Activated CD4-positive, alpha-beta T cell treated with anti-CD3 and anti-CD28 coated beads for 36 hours (primary cell): ENCODE measurements at regions not wholly inside any gene's neighbourhood (a gene's known extent, or its start where the extent isn't known, plus 50 kb on each side); places are given as distances from the start of the nearest gene placed in this dataset.

Experiments
- ATAC-seq: fragments of 200-7000 bp; cut with Tn5 transposase; one replicate; pipeline ENCODE4 v1.10.0; 2021; ENCODE audit warnings: mild to moderate bottlenecking, moderate library complexity
- CTCF ChIA-PET: fragments of 350-600 bp; sonication (Branson Sonifier 250); formaldehyde crosslinking; loops from one replicate; lab custom pipeline; 2021; ENCODE audit warnings: antibody characterized with exemption; lab: Charles Lee
- POLR2A ChIA-PET: fragments of 350-600 bp; sonication (Branson Sonifier 250); formaldehyde crosslinking; loops from one replicate; lab custom pipeline; 2021; ENCODE audit warnings: antibody characterized with exemption, inconsistent platforms; lab: Charles Lee
- DNase-seq: peaks from one replicate; pipeline ENCODE4 v3.0.0-alpha.2; 2020
- H3K27ac Mint-ChIP-seq: one replicate; pipeline ENCODE4 v1.8.0; 2021; ENCODE audit warnings: mixed read lengths
- H3K27me3 Mint-ChIP-seq: one replicate; pipeline ENCODE4 v1.8.0; 2021; ENCODE audit warnings: mixed read lengths
- H3K36me3 Mint-ChIP-seq: one replicate; pipeline ENCODE4 v1.8.0; 2021; ENCODE audit warnings: low read depth, mixed read lengths
- H3K4me1 Mint-ChIP-seq: one replicate; pipeline ENCODE4 v1.8.0; 2021; ENCODE audit warnings: mixed read lengths
- H3K4me3 Mint-ChIP-seq: one replicate; pipeline ENCODE4 v1.8.0; 2021; ENCODE audit warnings: mild to moderate bottlenecking, moderate library complexity, mixed read lengths
- H3K9me3 Mint-ChIP-seq: one replicate; pipeline ENCODE4 v1.8.0; 2021; ENCODE audit warnings: low read depth, mixed read lengths
- intact Hi-C, 2 experiments: fragments of 100-400 bp; cut with DNase I in 1 of 2; cut with micrococcal nuclease in 1 of 2; formaldehyde crosslinking; loops; one replicate each; pipeline versions ENCODE4 v1.14.2 to v1.15.1; 2022 to 2024; cut with DNase I, micrococcal nuclease

DNA sequence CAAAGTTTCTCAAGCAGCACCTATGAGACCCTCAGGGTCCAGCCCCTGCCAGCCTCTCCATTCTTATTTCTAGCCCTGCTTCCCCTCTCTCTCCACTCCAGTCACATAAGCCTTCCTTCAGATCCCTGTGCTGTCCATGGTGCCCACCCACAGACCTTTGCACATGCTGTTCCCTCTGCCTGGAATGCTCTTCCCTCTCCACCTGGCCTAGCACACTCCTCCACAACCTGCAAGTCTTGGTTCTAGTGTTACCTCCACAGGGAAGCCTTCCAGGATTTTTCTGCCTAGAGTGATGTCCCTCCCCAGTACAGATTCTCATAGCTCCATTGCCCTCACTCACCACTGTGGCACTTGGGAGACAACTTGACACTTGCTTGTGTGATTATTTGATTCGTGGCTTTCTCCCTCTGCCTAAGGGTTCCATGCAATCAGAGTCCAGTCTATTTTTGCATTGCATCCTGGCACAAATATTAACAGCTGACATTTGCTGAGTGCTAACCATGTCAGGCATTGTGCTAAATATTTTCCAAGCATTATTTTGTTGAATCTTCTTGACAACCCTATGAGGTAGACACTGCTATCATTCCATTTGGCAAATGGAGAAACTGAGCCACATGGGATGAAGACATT is 127.3 kb downstream of the SYF2 start:
- Mint-ChIP-seq H3K27ac (no peak overlapping the region), H3K36me3 (peaks cover 9% of the 10 kb centered on the region), H3K9me3 (peaks cover 11% of the 10 kb centered on the region), H3K4me1 (peaks cover 30% of the 10 kb centered on the region), H3K27me3 (no peaks in the 10 kb centered on the region), H3K4me3 (no peak overlapping the region)
- ChIA-PET CTCF (interaction anchor here (0.8 to 1.3 kb wide), 2 partner anchors 15 to 101 kb away, joined by 3 to 5 read pairs; no protein-coding TSS in a partner anchor), POLR2A (interaction anchor here (0.6 kb wide), 2 partner anchors 86 to 138 kb away, joined by 7 to 10 read pairs; no protein-coding TSS in a partner anchor)
- intact Hi-C loops = loop anchor here in 1 of 2 experiments (5.0 kb wide), 3 partner anchors 73 to 173 kb away; partner anchors contain the start of gene RUNX3
- no peak for ATAC-seq
- DNase-seq = no peak

DNA sequence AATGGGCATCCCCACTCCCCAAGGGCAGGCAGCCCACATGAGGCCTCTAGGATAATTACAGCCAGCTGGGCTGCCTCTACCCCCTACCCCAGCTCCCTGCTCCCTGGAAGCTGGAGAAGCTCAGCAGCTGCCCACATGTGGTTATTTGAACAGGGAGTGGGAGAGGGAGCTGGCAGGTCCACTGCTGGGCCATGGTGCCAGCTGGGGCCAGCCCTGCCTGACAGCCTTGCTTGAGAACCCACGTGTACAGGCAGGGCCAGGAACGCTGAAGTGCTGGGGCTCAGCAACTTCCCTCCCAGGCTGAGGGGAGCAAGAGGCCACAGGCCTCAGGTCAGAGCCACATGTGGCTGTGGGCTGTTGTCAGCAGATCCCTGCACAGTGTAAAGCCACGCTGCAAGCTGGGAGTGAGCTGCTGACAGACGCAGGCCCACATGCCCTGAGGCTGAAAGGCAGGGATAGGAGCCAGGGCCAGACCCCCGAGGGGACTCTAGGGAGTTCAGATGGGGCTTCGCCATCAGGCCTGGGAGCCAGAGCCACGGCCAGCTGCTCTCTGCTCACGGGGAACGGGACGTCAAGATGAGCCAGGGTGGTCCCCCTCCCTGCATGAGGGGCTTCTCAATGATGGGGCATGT is 129.0 kb downstream of the SYF2 start:
- Mint-ChIP-seq H3K4me1 (peaks cover 43% of the 10 kb centered on the region), H3K9me3 (no peaks in the 10 kb centered on the region), H3K27me3 (no peaks in the 10 kb centered on the region), H3K27ac (no peak overlapping the region), H3K4me3 (no peak overlapping the region), H3K36me3 (no peaks in the 10 kb centered on the region)
- ATAC-seq = no peak
- DNase-seq = no peak
- ChIA-PET CTCF (interaction anchor here (0.5 to 2.6 kb wide), 4 partner anchors 14 to 254 kb away, joined by 4 to 19 read pairs (median 4); no protein-coding TSS in a partner anchor), POLR2A (no interaction called here)
- intact Hi-C loops = loop anchor here in 1 of 2 experiments (5.0 kb wide), 3 partner anchors 71 to 171 kb away; partner anchors contain the start of gene RUNX3

DNA sequence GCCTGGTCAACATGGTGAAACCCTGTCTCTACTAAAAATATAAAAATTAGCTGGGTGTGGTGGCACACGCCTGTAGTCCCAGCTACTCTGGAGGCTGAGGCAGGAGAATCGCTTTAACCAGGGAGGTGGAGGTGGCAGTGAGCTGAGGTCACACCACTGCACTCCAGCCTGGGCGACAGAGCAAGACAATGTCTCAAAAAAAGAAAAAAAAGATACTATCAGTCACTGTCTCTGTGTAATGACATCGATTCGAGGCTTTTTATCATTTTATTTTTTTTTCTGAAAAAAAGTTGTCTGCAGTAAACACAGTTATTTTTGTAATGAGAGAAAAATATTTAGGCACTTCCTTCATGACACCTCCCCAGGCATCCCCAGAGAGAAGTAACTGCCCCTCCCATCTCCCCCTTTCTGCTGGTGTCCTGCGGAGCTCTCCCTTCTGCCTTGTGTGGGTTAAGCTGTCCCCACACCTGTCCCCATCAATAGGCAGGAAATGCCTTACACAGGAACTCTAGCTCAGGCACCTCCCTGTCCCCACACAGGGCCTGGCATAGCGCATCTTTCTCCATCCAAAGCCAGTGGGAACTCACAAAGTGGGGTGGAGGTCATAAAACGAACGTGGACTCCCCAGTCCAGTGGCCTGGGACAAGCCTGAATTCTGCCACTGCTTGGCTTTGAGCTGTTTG is 132.0 kb downstream of the SYF2 start:
- Mint-ChIP-seq H3K36me3 (peaks cover 3% of the 10 kb centered on the region), H3K4me1 (peaks cover 51% of the 10 kb centered on the region), H3K27me3 (no peaks in the 10 kb centered on the region), H3K27ac (peak overlapping the region; percentile 44), H3K9me3 (peaks cover 8% of the 10 kb centered on the region), H3K4me3 (no peak overlapping the region)
- DNase-seq (no peak), ATAC-seq (no peak)
- CTCF ChIA-PET = interaction anchor here (0.6 to 4.5 kb wide), 13 partner anchors 10 to 251 kb away, joined by 3 to 21 read pairs (median 5); no protein-coding TSS in a partner anchor
- POLR2A ChIA-PET = interaction anchor here (0.7 to 1.4 kb wide), 2 partner anchors 136 to 170 kb away, joined by 4 read pairs; partner anchors contain the start of gene RUNX3
- intact Hi-C loops = loop anchor here (2.0 to 5.0 kb wide), 5 partner anchors 63 to 168 kb away; partner anchors contain the start of gene RUNX3 (in 1 of the 2)

DNA sequence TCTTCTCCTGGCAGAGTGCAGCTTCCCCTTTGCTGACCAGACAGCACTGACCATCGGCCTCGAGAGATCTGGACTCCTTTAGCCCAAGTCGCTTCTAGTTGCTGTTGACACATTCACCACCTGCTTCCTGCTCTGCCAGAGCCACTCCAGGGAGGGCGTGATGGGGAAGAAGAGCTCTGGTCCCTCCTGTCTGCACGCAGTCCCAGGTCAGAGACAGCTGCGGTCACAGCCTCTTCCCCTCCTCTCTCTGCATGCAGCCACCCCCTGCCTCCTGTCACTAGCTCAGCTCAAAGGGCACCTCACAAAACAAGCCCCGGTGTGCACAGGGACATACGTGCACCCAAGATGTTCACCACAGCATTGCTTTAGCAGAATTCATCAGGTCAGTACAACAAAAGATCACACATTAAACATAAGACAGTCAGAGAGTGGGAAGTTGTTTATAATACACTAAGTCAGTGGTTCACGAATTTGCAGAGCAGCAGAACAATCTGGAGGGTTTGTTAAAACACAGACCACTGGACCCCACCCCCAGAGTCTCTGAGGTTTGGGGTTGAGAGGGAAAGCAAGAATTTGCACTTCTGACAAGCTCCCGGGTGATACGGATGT is 132.9 kb downstream of the SYF2 start:
- DNase-seq (peak; percentile 52), ATAC-seq (peak; percentile 54)
- ChIA-PET POLR2A (interaction anchor here (0.6 to 1.4 kb wide), 2 partner anchors 73 to 169 kb away, joined by 3 to 4 read pairs; partner anchors contain the start of gene RUNX3), CTCF (interaction anchor here (0.6 to 4.5 kb wide), 12 partner anchors 11 to 559 kb away, joined by 3 to 21 read pairs (median 4); no protein-coding TSS in a partner anchor)
- intact Hi-C loops = loop anchor here in 1 of 2 experiments (1.0 kb wide), 1 partner anchor 252 kb away; no protein-coding TSS in a partner anchor
- Mint-ChIP-seq H3K27me3 (no peaks in the 10 kb centered on the region), H3K4me3 (no peak overlapping the region), H3K9me3 (peaks cover 8% of the 10 kb centered on the region), H3K27ac (peak overlapping the region; percentile 62), H3K4me1 (peaks cover 58% of the 10 kb centered on the region), H3K36me3 (peaks cover 3% of the 10 kb centered on the region)

DNA sequence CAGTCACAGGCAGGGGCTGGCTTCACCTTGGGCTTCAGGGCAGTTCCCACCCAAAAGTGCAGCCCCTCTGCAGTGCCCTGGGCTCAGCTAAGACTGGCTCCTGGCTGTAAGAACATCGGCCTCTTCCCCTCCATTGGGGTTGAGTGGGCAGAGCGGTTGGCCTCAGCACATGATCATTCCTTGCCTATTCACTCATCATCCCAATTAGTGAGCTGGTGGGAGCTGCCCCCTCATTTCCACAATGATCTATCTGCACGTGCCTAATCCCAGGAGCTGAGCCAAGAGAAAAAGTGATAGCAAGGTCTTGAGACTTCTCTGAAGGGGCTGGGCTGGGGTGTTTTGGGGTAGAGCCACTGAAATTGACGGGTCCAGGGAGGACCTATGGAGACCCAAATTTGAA is 133.6 kb downstream of the SYF2 start:
- ChIA-PET POLR2A (interaction anchor here (0.6 to 1.4 kb wide), 2 partner anchors 122 to 169 kb away, joined by 4 to 6 read pairs; partner anchors contain the start of gene RUNX3), CTCF (interaction anchor here (0.6 to 4.5 kb wide), 11 partner anchors 9 to 250 kb away, joined by 3 to 21 read pairs (median 3); no protein-coding TSS in a partner anchor)
- Mint-ChIP-seq H3K36me3 (peaks cover 3% of the 10 kb centered on the region), H3K27me3 (no peaks in the 10 kb centered on the region), H3K9me3 (peaks cover 14% of the 10 kb centered on the region), H3K27ac (no peak overlapping the region), H3K4me3 (no peak overlapping the region), H3K4me1 (peaks cover 58% of the 10 kb centered on the region)
- ATAC-seq = no peak
- intact Hi-C loops = loop anchor here in 1 of 2 experiments (1.0 kb wide), 1 partner anchor 251 kb away; no protein-coding TSS in a partner anchor
- no peak for DNase-seq

DNA sequence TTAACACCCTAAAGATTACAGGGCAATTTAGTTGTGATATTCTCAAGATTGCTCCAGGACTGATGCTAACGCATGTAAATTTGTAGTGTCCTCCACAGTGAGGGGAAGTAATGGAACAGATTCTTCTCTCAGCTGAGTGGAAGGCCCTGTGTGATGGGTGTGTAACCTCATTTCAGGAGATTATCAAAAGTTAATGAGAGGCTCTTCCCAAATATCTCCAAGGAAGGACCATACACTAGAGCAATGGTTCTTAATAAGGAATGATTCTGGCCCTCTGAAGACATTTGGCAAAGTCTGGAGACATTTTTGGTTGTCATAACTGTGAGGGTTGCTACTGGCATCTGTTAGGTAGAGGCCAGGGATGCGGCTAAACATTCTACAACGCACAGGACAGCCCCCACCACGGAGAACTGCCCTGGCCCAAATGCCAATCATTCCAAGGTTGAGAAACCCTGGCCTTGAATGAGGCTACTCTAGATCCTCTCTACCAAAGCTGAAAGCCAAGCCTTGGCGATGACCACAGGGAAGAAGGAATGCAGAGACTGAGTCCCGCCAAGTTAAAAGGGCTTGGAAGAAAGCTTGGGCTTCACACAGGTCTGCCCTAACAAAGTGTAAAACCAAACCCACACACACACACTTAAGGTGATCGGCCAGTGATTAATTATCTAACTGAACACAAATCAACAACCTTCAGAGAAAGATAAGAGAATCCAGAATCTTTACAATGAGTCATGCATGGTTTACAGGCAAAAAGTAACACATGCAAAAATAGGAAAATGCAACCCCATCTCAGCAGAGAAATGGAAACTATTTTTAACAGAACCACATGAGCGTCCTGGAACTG is 135.8 kb downstream of the SYF2 start:
- intact Hi-C loops = no loop called here
- H3K27me3 Mint-ChIP-seq = no peaks in the 10 kb centered on the region
- H3K36me3 Mint-ChIP-seq = peaks cover 3% of the 10 kb centered on the region
- no peak for DNase-seq
- ChIA-PET POLR2A (no interaction called here), CTCF (interaction anchor here (0.7 to 4.5 kb wide), 3 partner anchors 9 to 247 kb away, joined by 3 to 21 read pairs (median 3); no protein-coding TSS in a partner anchor)
- no peak overlapping the region for H3K4me3 Mint-ChIP-seq
- H3K9me3 Mint-ChIP-seq = peaks cover 14% of the 10 kb centered on the region
- ATAC-seq = peak; percentile 24
- peak overlapping the region; percentile 8 for H3K27ac Mint-ChIP-seq
- H3K4me1 Mint-ChIP-seq = peaks cover 55% of the 10 kb centered on the region

DNA sequence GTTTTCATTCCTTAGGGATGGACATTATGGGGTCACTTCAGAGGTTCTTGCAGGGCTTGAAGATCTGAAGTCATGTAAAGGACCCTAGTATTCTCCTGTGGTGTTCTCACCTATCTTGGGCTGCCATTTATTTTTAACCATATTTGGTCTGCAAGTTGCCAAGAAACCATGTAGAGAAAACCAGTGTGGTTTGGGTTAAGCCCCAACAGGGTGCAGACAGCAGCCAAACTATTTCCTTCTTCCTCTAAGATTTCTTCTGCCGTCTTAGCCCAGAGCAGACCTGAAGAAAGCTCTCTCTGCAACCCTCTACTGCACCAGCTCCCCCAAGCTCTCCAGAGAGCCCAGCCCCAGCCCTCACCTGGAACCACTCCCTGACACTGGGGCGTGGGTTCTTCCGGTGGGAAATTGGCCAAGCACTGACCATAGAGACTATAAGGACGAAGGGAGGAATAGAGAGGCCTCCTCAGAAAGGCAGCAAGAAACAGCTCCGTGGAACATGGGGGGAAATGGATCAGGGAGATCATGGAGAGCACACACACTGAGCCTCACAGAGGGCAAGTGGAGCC is 136.6 kb downstream of the SYF2 start:
- ATAC-seq (peak; percentile 12), DNase-seq (no peak)
- ChIA-PET CTCF (interaction anchor here (0.6 to 1.1 kb wide), 4 partner anchors 9 to 129 kb away, joined by 3 read pairs; no protein-coding TSS in a partner anchor), POLR2A (no interaction called here)
- peaks cover 14% of the 10 kb centered on the region for H3K9me3 Mint-ChIP-seq
- intact Hi-C loops = no loop called here
- H3K27ac Mint-ChIP-seq = peak overlapping the region; percentile 34
- H3K4me3 Mint-ChIP-seq = no peak overlapping the region
- no peaks in the 10 kb centered on the region for H3K27me3 Mint-ChIP-seq
- peaks cover 47% of the 10 kb centered on the region for H3K4me1 Mint-ChIP-seq
- H3K36me3 Mint-ChIP-seq = peaks cover 3% of the 10 kb centered on the region

DNA sequence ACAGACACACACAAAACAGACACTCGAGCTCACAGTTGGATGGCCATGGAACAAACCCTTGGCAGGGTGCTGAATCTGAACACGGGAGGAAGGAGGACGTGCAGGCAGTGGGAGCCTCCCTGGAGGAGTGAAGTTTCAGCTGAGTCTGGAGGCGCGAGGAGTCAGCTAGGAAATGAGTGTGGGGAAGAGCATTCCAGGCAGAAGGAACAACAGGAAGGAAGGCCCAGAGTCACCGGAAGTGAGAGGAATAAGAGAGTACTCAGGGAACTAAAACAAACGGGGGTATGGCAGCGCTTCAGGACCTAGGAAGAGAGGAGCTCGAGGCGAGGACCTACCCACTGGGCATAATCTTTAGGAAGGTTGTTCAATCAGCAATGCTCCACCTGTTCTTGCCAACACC is 137.3 kb downstream of the SYF2 start:
- Mint-ChIP-seq H3K27ac (peak overlapping the region; percentile 1), H3K9me3 (peaks cover 14% of the 10 kb centered on the region), H3K27me3 (no peaks in the 10 kb centered on the region), H3K4me3 (no peak overlapping the region), H3K36me3 (peaks cover 3% of the 10 kb centered on the region), H3K4me1 (peaks cover 40% of the 10 kb centered on the region)
- ATAC-seq (no peak), DNase-seq (no peak)
- intact Hi-C loops = no loop called here
- CTCF ChIA-PET = interaction anchor here (0.7 to 1.5 kb wide), 6 partner anchors 13 to 247 kb away, joined by 3 to 4 read pairs (median 3); no protein-coding TSS in a partner anchor
- POLR2A ChIA-PET = no interaction called here

DNA sequence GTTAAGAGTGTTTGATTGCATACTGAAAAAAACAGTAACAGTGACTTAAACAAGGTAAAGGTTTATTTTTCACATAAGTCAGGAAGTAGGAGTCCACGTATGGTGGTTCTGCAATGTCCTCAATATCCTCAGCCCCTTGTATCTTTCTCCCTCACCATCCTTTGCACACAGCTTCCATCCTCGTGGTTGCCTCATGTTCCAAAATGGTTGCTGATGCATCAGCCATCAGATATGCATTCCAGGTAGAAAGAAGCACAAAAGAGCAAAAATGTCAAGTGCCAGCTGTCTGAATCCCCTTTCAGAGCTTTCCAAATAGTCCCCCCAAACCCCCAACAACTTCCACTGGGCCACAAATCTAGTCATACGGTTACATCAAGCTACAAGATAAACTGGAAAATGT is 138.1 kb downstream of the SYF2 start:
- CTCF ChIA-PET = interaction anchor here (0.7 to 1.5 kb wide), 3 partner anchors 90 to 246 kb away, joined by 3 to 4 read pairs (median 4); no protein-coding TSS in a partner anchor
- POLR2A ChIA-PET = no interaction called here
- intact Hi-C loops = no loop called here

More for the DNA sequence above, 138.1 kb downstream of the SYF2 start:
- Mint-ChIP-seq H3K4me1 (peaks cover 33% of the 10 kb centered on the region), H3K27me3 (no peaks in the 10 kb centered on the region), H3K9me3 (peaks cover 14% of the 10 kb centered on the region), H3K4me3 (no peak overlapping the region), H3K36me3 (peaks cover 3% of the 10 kb centered on the region), H3K27ac (no peak overlapping the region)
- ATAC-seq = no peak
- no peak for DNase-seq
